Naive thymus-derived CD4-positive, alpha-beta T cell (primary cell): ENCODE measurements at regions not wholly inside any gene's neighbourhood (a gene's known extent, or its start where the extent isn't known, plus 50 kb on each side); places are given as distances from the start of the nearest gene placed in this dataset.
"Not testable (repeated sequence)": the region's sequence is repeated elsewhere in the genome, so short reads cannot be mapped to it uniquely, and the experiment has no call there.

Experiments
- ATAC-seq: fragments of 150-1000 bp; cut with Tn5 transposase; 2 replicates; pipeline ENCODE4 v1.10.0; 2021; ENCODE audit warnings: mild to moderate bottlenecking, moderate library complexity
- CTCF ChIA-PET: fragments of 350-600 bp; sonication (Branson Sonifier 250); formaldehyde crosslinking; loops from one replicate; lab custom pipeline; 2021; ENCODE audit warnings: antibody characterized with exemption; lab: Charles Lee
- POLR2A ChIA-PET: fragments of 350-600 bp; sonication (Branson Sonifier 250); formaldehyde crosslinking; loops from one replicate; lab custom pipeline; 2021; ENCODE audit warnings: antibody characterized with exemption, inconsistent platforms; lab: Charles Lee
- DNase-seq, 9 donors: peaks; one replicate each; pipeline versions ENCODE4 v3.0.0 to v3.0.0-alpha.2; 2020 to 2022; ENCODE audit warnings: mixed read lengths in 1 of 9
- H3K27ac ChIP-seq: one replicate; pipeline ENCODE4 v1.7.0; 2013; ENCODE audit warnings: mild to moderate bottlenecking, low read depth, low read length, moderate library complexity
- H3K27me3 ChIP-seq, 2 donors: one replicate each; pipeline ENCODE4 v1.7.0; 2013; ENCODE audit warnings: low read length in 2 of 2, mild to moderate bottlenecking in 2 of 2, moderate library complexity in 2 of 2; ENCODE audit not compliant: control insufficient read depth in 2 of 2, insufficient read depth in 2 of 2
- H3K36me3 ChIP-seq, 3 experiments: 1 replicate in 2 of 3; 2 replicates in 1 of 3; pipeline ENCODE4 v1.7.0; 2013; ENCODE audit warnings: low read length in 3 of 3, mild to moderate bottlenecking in 3 of 3, moderate library complexity in 1 of 3; ENCODE audit not compliant: insufficient read depth in 3 of 3, control insufficient read depth in 2 of 3
- H3K4me1 ChIP-seq, 2 donors: one replicate each; pipeline ENCODE4 v1.7.0; 2013; ENCODE audit warnings: low read length in 2 of 2, mild to moderate bottlenecking in 2 of 2, moderate library complexity in 1 of 2; ENCODE audit not compliant: control insufficient read depth in 2 of 2, insufficient read depth in 2 of 2
- H3K4me3 ChIP-seq: 2 replicates; pipeline ENCODE4 v1.7.0; 2013; ENCODE audit warnings: mild to moderate bottlenecking, low read length
- H3K9me3 ChIP-seq, 3 experiments: 1 replicate in 2 of 3; 2 replicates in 1 of 3; pipeline ENCODE4 v1.7.0; 2013; ENCODE audit warnings: low read length in 3 of 3; ENCODE audit not compliant: control insufficient read depth in 2 of 3
- H3K27ac Mint-ChIP-seq, 9 donors: one replicate each; pipeline ENCODE4 v1.8.0; 2020 to 2022; ENCODE audit warnings: mixed read lengths in 9 of 9, mild to moderate bottlenecking in 8 of 9, moderate library complexity in 5 of 9, inconsistent platforms in 2 of 9
- H3K27me3 Mint-ChIP-seq, 5 donors: one replicate each; pipeline ENCODE4 v1.8.0; 2021 to 2022; ENCODE audit warnings: mixed read lengths in 5 of 5, mild to moderate bottlenecking in 1 of 5
- H3K36me3 Mint-ChIP-seq, 5 donors: one replicate each; pipeline ENCODE4 v1.8.0; 2020 to 2022; ENCODE audit warnings: mixed read lengths in 5 of 5, mild to moderate bottlenecking in 3 of 5, inconsistent platforms in 1 of 5
- H3K4me1 Mint-ChIP-seq, 7 donors: one replicate each; pipeline ENCODE4 v1.8.0; 2020 to 2022; ENCODE audit warnings: mixed read lengths in 7 of 7, mild to moderate bottlenecking in 3 of 7, inconsistent platforms in 1 of 7
- H3K4me3 Mint-ChIP-seq, 10 donors: one replicate each; pipeline ENCODE4 v1.8.0; 2020 to 2022; ENCODE audit warnings: mild to moderate bottlenecking in 10 of 10, mixed read lengths in 10 of 10, moderate library complexity in 6 of 10, inconsistent platforms in 2 of 10
- H3K9me3 Mint-ChIP-seq, 11 donors: one replicate each; pipeline ENCODE4 v1.8.0; 2020 to 2022; ENCODE audit warnings: mixed read lengths in 11 of 11, mild to moderate bottlenecking in 4 of 11, inconsistent platforms in 1 of 11, moderate library complexity in 1 of 11
- intact Hi-C, 2 donors: fragments of 100-400 bp; cut with micrococcal nuclease; formaldehyde crosslinking; loops; one replicate each; pipeline ENCODE4 v1.15.1; 2023

- H3K9me3 ChIP-seq, result no peaks in the 10 kb centered on the region
- H3K27ac ChIP-seq, result no peak overlapping the region
- no peaks in the 10 kb centered on the region for H3K4me1 ChIP-seq
- H3K27me3 Mint-ChIP-seq, result no peaks in the 10 kb centered on the region
- ATAC-seq (no peak), DNase-seq (no peak)
- H3K27me3 ChIP-seq, result no peaks in the 10 kb centered on the region
- no peaks in the 10 kb centered on the region for H3K36me3 Mint-ChIP-seq
- H3K4me1 Mint-ChIP-seq, result peaks cover 0 to 2% (median 0%) of the 10 kb centered on the region in 7 donors
- intact Hi-C loops, result no loop called here
- CTCF ChIA-PET, result no interaction called here
- H3K36me3 ChIP-seq, result no peaks in the 10 kb centered on the region
- H3K4me3 ChIP-seq, result no peak overlapping the region
- no peak overlapping the region for H3K27ac Mint-ChIP-seq
- no peak overlapping the region for H3K4me3 Mint-ChIP-seq
- H3K9me3 Mint-ChIP-seq, result peaks cover 0 to 6% (median 0%) of the 10 kb centered on the region in 11 donors
- POLR2A ChIA-PET, result no interaction called here
These were observed 125.5 kb upstream of the NETO1 start for GRCh38 chr18:72993250-72993649.

- H3K4me1 ChIP-seq, result no peaks in the 10 kb centered on the region
- ATAC-seq (no peak), DNase-seq (no peak)
- intact Hi-C loops, result no loop called here
- H3K9me3 ChIP-seq, result no peaks in the 10 kb centered on the region
- peaks cover 0 to 2% (median 0%) of the 10 kb centered on the region in 7 donors for H3K4me1 Mint-ChIP-seq
- H3K27me3 Mint-ChIP-seq, result no peaks in the 10 kb centered on the region
- no peaks in the 10 kb centered on the region for H3K36me3 ChIP-seq
- CTCF ChIA-PET, result no interaction called here
- peaks cover 0 to 5% (median 3%) of the 10 kb centered on the region in 11 donors for H3K9me3 Mint-ChIP-seq
- H3K27me3 ChIP-seq, result no peaks in the 10 kb centered on the region
- POLR2A ChIA-PET, result no interaction called here
- no peaks in the 10 kb centered on the region for H3K36me3 Mint-ChIP-seq
- no peak overlapping the region for H3K27ac Mint-ChIP-seq
- H3K27ac ChIP-seq, result no peak overlapping the region
- H3K4me3 Mint-ChIP-seq, result no peak overlapping the region
- H3K4me3 ChIP-seq, result no peak overlapping the region
These were observed 123.6 kb upstream of the NETO1 start for GRCh38 chr18:72991379-72991778.

GRCh38 chr18:72987570-72987969, 119.8 kb upstream of the NETO1 start:
- POLR2A ChIA-PET, H3K4me3 Mint-ChIP-seq, H3K4me1 ChIP-seq, ATAC-seq, H3K36me3 Mint-ChIP-seq, H3K4me1 Mint-ChIP-seq, H3K27ac ChIP-seq, CTCF ChIA-PET, H3K27me3 ChIP-seq, H3K27ac Mint-ChIP-seq, H3K36me3 ChIP-seq, intact Hi-C loops, H3K4me3 ChIP-seq, H3K9me3 ChIP-seq, H3K27me3 Mint-ChIP-seq, DNase-seq: not testable (repeated sequence)
- H3K9me3 Mint-ChIP-seq, result peaks cover 0 to 15% (median 5%) of the 10 kb centered on the region in 11 donors

- POLR2A ChIA-PET, result no interaction called here
These were observed 118.3 kb upstream of the NETO1 start for GRCh38 chr18:72986103-72986502.

GRCh38 chr18:72985686-72986085, 117.9 kb upstream of the NETO1 start:
- H3K27ac ChIP-seq, result no peak overlapping the region
- Mint-ChIP-seq H3K9me3 (peaks cover 0 to 15% (median 7%) of the 10 kb centered on the region in 11 donors), H3K27ac (no peak overlapping the region), H3K27me3 (no peaks in the 10 kb centered on the region), H3K4me3 (no peak overlapping the region), H3K36me3 (no peaks in the 10 kb centered on the region), H3K4me1 (no peaks in the 10 kb centered on the region)
- no peak for ATAC-seq
- CTCF ChIA-PET, result no interaction called here
- no peaks in the 10 kb centered on the region for H3K36me3 ChIP-seq
- intact Hi-C loops, result no loop called here
- DNase-seq, result no peak
- no peaks in the 10 kb centered on the region for H3K27me3 ChIP-seq
- no peaks in the 10 kb centered on the region for H3K9me3 ChIP-seq
- POLR2A ChIA-PET, result no interaction called here
- no peaks in the 10 kb centered on the region for H3K4me1 ChIP-seq
- H3K4me3 ChIP-seq, result no peak overlapping the region

More at GRCh38 chr18:72986103-72986502, 118.3 kb upstream of the NETO1 start:
- no peak overlapping the region for H3K4me3 Mint-ChIP-seq
- no peak overlapping the region for H3K4me3 ChIP-seq
- intact Hi-C loops, result no loop called here
- CTCF ChIA-PET, result no interaction called here
- no peak overlapping the region for H3K27ac ChIP-seq
- ATAC-seq (no peak), DNase-seq (no peak)
- no peaks in the 10 kb centered on the region for H3K4me1 Mint-ChIP-seq
- H3K27me3 Mint-ChIP-seq, result no peaks in the 10 kb centered on the region
- no peaks in the 10 kb centered on the region for H3K36me3 Mint-ChIP-seq
- no peaks in the 10 kb centered on the region for H3K9me3 ChIP-seq
- no peaks in the 10 kb centered on the region for H3K36me3 ChIP-seq
- H3K27ac Mint-ChIP-seq, result no peak overlapping the region
- no peaks in the 10 kb centered on the region for H3K27me3 ChIP-seq
- no peaks in the 10 kb centered on the region for H3K4me1 ChIP-seq
- peaks cover 0 to 15% (median 7%) of the 10 kb centered on the region in 11 donors for H3K9me3 Mint-ChIP-seq

- no peak for ATAC-seq
- Mint-ChIP-seq H3K4me3 (no peak overlapping the region), H3K27ac (no peak overlapping the region), H3K36me3 (no peaks in the 10 kb centered on the region), H3K9me3 (peaks cover 0 to 15% (median 7%) of the 10 kb centered on the region in 11 donors), H3K4me1 (no peaks in the 10 kb centered on the region), H3K27me3 (no peaks in the 10 kb centered on the region)
- H3K9me3 ChIP-seq, result no peaks in the 10 kb centered on the region
- H3K4me1 ChIP-seq, result no peaks in the 10 kb centered on the region
- H3K27me3 ChIP-seq, result no peaks in the 10 kb centered on the region
- CTCF ChIA-PET, result no interaction called here
- H3K27ac ChIP-seq, result no peak overlapping the region
- H3K36me3 ChIP-seq, result no peaks in the 10 kb centered on the region
- DNase-seq, result no peak
- POLR2A ChIA-PET, result no interaction called here
- intact Hi-C loops, result no loop called here
- H3K4me3 ChIP-seq, result no peak overlapping the region
These were observed 116.5 kb upstream of the NETO1 start for GRCh38 chr18:72984290-72984689.

GRCh38 chr18:72973841-72974240, 106.1 kb upstream of the NETO1 start:
- no peaks in the 10 kb centered on the region for H3K9me3 ChIP-seq
- H3K27ac ChIP-seq, result no peak overlapping the region
- ATAC-seq (no peak), DNase-seq (no peak)
- H3K4me3 ChIP-seq, result no peak overlapping the region
- H3K4me1 ChIP-seq, result no peaks in the 10 kb centered on the region
- ChIA-PET POLR2A (no interaction called here), CTCF (no interaction called here)
- no peaks in the 10 kb centered on the region for H3K36me3 ChIP-seq
- H3K4me3 Mint-ChIP-seq, result no peak overlapping the region
- no peaks in the 10 kb centered on the region for H3K36me3 Mint-ChIP-seq
- H3K27ac Mint-ChIP-seq, result no peak overlapping the region
- no peaks in the 10 kb centered on the region for H3K27me3 ChIP-seq
- H3K9me3 Mint-ChIP-seq, result peaks cover 1 to 16% (median 11%) of the 10 kb centered on the region in 11 donors
- intact Hi-C loops, result no loop called here
- no peaks in the 10 kb centered on the region for H3K27me3 Mint-ChIP-seq
- H3K4me1 Mint-ChIP-seq, result no peaks in the 10 kb centered on the region
